Liver (tissue), 3 donors: ENCODE measurements at regions not wholly inside any gene's neighbourhood (a gene's known extent, or its start where the extent isn't known, plus 50 kb on each side); places are given as distances from the start of the nearest gene placed in this dataset.

Experiments
- MAX ChIP-seq: IDR thresholded peaks from 2 replicates; pipeline ENCODE4 v1.6.1; 2016; ENCODE audit warnings: antibody characterized with exemption
- RAD21 ChIP-seq, 2 donors: IDR thresholded peaks; 2 replicates each; pipeline ENCODE4 v1.6.1; 2016; ENCODE audit warnings: antibody characterized with exemption in 2 of 2, mild to moderate bottlenecking in 2 of 2
- REST ChIP-seq: IDR thresholded peaks from 2 replicates; pipeline ENCODE4 v1.6.1; 2016; ENCODE audit warnings: antibody characterized with exemption, mild to moderate bottlenecking
- RXRA ChIP-seq, 2 donors: IDR thresholded peaks; 2 replicates each; pipeline ENCODE4 v1.6.1; 2017 to 2018; ENCODE audit warnings: antibody characterized with exemption in 2 of 2, mild to moderate bottlenecking in 1 of 2
- YY1 ChIP-seq: IDR thresholded peaks from 2 replicates; pipeline ENCODE4 v1.6.1; 2016; ENCODE audit warnings: antibody characterized with exemption, mild to moderate bottlenecking
- TF ChIP-seq, protein P1 (sequence below): fragments of 150-350 bp; IDR thresholded peaks from 2 replicates; pipeline ENCODE4 v1.5.1; 2017; ENCODE audit warnings: improper control_type of control experiment, low read depth, low read length; ENCODE audit not compliant: missing input control
- TF ChIP-seq, protein P2 (sequence below): IDR thresholded peaks from 2 replicates; pipeline ENCODE4 v1.6.1; 2016; ENCODE audit warnings: antibody characterized with exemption
- donor health status: healthy.
- donor health status: healthy.

DNA sequence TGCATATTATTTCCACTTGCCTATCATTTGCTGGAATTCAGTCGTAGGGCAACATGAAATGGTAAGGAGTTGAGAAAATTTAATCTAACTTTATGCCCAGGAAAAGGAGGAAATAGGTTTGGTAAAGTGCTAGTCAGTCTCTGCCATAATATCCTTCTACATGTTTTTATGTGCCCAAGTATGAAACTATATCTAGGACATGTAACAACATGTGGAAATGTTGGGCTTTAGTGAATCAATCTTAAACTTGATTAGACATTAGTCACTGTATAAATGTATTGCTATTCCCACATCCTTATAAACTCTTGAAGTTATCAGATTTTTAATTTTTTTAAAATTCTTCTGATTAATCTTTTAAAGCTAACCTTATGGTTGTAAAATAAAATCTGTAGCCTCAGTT is 204.7 kb upstream of the ZRANB2 start:
- TF ChIP-seq, protein P1, sequence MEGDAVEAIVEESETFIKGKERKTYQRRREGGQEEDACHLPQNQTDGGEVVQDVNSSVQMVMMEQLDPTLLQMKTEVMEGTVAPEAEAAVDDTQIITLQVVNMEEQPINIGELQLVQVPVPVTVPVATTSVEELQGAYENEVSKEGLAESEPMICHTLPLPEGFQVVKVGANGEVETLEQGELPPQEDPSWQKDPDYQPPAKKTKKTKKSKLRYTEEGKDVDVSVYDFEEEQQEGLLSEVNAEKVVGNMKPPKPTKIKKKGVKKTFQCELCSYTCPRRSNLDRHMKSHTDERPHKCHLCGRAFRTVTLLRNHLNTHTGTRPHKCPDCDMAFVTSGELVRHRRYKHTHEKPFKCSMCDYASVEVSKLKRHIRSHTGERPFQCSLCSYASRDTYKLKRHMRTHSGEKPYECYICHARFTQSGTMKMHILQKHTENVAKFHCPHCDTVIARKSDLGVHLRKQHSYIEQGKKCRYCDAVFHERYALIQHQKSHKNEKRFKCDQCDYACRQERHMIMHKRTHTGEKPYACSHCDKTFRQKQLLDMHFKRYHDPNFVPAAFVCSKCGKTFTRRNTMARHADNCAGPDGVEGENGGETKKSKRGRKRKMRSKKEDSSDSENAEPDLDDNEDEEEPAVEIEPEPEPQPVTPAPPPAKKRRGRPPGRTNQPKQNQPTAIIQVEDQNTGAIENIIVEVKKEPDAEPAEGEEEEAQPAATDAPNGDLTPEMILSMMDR: no peak
- TF ChIP-seq RXRA (IDR thresholded peaks at IDR 0.05) (no peak), RAD21 (IDR thresholded peaks at IDR 0.05) (no peak), YY1 (no peak), REST (no peak), MAX (no peak)
- TF ChIP-seq, protein P2, sequence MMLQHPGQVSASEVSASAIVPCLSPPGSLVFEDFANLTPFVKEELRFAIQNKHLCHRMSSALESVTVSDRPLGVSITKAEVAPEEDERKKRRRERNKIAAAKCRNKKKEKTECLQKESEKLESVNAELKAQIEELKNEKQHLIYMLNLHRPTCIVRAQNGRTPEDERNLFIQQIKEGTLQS: no peak
